NCI-H446 treated with DMSO at 0.1 percent for 48 hours (cell line): ENCODE measurements at regions not wholly inside any gene's neighbourhood (a gene's known extent, or its start where the extent isn't known, plus 50 kb on each side); places are given as distances from the start of the nearest gene placed in this dataset.

Experiments
- DNase-seq: peaks from one replicate; lab custom pipeline; 2025; lab: John Stamatoyannopoulos, UW

DNA sequence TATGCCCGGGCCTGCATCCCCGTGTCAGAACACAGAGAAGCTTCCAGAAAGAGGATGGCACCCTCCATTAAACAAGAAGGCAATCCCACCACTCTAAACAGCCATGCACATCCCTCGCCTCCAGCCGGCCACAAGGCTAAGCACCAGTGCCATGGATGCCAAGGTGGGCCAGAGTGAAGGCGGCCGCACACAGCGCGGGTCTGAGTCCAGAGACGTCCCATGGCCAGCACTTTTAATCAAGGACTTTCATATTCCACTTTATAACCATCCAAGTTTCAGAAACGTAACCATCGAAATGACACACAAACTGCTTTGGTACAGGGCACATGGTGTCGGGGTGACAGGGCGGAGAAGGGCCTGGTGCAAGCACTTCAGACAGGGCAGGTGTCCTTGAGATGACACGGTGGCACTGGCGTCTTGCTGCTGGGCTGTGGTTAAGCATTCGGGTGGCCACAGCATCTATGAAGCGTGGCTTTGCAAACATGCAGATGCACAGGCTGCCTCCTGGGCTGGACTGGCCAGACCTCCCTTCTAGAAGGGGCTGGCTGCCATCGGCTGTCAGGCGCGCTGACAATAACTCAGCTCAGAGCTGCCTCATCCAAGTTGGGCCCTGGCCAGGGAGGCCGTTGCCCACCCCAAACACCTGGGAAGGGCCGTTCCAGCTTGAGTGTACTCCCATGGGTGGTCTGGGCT, 117.2 kb downstream of the RFLNA start:
- DNase-seq, result no peak

DNA sequence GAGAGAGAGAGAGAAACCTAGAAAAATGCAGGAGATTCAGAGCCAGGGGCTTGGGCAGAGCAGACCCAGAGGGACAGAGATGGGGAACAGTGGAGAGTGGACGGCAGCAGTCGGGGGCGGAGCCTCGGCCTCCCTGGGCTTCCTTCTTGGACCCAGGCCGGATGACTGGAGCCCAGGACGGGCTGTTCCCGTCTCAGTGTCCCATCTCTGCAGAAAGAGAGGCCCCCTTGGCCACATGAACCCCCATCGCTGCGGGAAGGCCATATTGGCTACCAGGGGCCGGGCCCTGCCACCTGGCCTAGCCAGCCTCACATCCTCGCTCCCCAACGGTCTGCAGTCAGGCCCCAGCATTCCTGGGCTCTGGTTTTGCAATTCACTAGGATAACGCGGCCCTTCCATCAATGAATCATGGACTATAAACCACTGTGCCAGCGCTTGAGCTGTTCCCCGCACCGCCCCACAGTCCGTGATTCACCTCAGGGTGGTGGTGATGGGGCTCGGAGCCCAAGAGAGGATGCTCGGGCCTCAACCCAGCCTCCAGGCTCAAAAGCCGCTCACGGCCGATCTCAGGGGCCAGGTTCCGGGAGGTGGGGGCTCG, 116.5 kb downstream of the RFLNA start:
- no peak for DNase-seq

DNA sequence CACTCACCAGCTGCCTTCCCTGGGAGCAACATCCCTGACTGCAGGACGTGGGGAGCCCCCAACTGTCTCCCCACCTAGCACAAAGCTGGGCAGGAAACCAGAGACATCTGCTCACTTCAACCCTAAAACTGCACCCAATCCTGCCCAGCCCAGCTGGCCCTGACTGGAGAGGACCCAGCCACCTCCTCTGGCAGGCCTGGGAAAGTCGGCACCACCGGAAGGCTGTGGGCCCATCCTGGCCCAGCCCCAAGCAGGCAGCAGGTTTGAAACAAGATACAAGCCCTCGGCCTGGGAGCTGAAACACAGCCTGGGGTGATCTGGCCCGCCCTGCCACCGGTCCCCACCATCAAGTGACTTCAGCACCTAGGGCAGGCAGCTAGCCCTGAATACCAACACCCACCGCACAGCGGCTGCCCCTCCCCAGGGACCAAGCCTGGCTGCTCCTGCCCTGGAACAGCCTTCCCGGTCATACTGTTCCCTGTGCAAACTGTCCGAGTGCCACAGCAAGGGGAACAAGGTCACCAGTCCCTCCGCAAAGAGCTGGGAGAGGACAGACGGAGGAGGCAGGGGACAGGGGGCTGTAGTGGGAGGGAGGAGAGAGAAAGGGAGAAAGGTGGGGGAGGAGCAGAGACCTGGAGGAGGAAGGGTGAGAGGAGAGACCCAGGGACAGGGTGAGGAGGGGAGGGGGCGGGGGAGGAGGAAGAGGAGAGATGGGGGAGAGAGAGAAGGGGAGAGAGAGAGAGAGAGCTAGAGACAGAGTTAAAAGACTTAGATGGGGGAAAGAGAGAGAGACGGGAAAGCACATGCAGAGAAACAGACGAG, 115.7 kb downstream of the RFLNA start:
- peak; percentile 55 for DNase-seq

DNA sequence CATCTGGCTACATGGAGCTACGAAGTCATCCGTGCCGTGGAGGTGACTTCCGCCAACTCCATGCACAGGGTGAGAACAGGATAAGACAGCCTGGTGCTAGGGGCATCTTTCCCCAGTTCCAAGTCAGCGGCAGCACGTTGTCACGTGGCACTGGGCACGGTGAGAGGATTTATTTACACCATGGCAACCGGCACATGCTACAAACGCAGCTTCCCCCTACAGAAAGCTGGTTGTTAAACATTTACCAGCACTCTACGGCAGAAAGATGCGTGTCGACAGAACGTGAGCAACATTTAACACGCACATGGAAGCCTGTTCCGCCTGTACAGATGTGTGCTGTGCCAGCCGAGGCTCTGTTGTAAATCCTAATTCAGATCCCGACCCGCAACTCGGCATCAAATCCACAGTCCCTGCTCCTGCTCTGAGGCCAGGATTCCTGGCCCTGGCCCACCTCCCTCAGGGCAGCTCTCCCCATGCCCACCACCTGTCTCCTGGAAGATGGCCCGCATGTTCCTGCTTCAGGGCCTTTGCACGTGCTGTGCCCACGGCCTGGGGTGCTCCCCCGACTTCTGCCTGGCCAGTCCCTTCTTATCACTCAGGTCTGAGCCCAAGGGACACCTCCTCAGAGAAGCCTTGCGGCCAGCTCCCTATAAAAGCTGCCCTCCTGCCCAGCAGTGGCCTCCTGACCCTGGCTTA, 114.1 kb downstream of the RFLNA start:
- DNase-seq, result no peak

DNA sequence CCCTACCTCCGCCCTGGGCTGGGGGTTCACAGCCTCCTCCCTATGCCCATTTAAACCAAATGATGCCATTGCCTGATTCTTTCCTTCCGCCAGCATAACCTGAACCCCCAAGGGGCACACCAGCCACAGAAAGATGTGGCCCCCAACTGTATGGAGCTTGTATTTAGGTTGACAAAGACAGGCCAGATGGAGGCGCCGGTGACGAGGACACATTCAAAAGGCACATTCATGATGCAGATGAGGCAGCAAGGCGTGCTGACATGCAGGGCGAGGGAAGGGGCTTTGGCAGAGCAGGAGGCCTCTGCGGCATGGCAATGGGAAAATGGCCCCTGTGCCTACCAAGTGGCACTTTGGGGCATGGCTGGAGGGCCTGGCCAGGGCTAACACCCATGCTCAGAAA, 112.2 kb downstream of the RFLNA start:
- no peak for DNase-seq

DNA sequence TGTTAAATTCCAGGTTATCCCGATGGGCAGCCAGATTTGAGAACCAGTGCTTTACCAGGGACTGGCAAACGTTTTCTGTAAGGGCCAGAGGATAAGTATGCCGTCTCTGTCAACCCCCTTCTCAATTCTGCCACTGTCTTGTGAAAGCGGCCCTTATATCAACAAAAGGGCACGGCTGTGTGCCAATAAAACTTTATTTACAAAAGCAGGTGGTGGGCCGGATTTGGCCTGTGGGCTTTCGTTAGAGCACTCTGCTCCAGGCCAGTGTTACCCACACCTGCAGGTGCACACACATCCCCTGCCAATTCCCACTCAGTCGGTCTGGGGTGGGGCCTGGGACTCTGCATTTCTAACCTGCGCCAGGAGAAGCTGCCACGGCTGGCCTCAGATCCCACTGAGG, 111.2 kb downstream of the RFLNA start:
- DNase-seq, result no peak

DNA sequence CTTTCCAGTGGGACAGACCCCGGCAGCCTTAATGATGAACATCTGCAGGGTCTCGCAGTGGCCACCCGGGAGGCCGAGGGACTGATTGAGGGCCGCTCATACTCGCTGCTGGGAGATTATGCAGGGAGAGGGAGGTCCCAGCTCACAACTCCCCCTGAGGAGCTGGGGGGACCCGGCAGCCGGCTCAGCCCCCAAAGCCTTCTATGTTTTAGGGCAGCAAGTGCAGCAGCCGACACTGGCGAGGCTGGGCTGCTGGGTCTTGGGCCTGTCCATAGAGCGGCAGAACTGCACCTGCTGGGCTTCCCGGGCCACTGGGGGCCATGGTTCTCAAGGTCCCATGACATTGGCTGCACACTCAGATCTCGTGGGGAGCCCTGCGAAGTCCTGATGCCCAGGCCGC, 110.7 kb downstream of the RFLNA start:
- no peak for DNase-seq

DNA sequence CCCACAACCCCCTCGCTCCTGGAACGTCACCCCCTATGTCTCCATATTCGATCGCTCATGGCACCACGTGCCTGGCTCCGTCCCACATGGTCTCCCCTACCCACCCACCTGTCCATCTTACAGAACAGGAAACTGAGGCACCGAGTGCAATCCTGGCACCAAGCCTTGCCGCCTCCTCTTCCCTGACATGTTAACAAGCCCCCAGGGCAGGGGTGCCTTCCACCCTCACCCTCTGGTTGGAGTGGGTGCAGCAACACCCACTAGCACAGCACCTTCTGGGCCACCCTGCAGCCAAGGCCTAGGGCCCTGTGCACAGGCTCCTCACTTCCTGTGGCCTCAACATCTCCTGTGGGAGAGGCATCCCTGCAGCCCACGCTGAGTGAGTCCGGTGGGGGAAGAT, 110.3 kb downstream of the RFLNA start:
- no peak for DNase-seq

DNA sequence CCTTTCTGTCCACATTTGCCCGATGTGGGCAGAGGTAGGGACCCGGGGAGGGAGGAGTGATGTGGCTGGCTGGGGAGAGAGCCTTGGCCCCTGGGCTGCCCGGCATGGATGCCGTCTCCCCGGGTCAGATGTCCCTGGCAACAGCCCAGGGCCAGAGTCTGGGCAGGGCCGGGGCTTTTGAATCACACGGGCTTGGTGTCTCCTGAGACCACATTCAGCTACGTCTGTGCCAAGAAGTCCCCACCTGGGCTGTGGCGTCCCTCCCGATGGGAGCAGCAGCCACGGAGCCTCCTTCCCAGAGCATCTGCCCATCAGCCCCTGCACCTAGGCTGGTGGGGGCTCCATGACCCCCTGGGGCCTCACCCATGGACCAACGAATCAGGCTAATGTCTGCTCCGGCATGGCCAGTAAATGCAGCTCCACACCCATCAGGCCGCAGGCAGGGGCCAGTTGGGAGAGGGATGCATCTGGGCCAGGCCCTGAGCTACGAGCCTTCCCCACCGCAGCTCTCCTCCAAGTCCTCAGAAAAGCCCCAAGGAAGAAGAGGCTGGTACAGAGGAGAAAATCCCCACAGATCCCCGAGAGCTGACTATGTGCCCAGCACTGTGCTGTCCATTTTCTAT, 109.4 kb downstream of the RFLNA start:
- DNase-seq, result no peak

DNA sequence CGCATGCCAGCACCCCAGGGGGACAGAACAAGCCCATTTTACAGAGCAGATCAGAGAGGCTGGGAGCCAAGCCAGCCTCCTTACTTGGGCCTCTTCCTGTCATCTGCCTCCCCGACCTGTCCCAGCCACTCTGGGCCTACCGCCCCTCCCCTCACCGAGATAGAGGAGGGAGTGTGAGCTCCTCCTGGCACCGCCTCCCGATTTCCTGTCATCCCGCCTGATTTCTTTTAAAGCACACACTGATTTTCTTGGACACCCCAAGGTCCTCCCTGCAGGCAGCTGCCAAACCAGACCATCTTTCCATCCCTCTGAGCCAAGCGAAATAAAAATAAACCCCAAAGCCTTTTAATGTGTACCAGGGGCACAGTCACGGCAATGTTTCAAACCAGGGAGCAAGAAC, 108.4 kb downstream of the RFLNA start:
- no peak for DNase-seq

DNA sequence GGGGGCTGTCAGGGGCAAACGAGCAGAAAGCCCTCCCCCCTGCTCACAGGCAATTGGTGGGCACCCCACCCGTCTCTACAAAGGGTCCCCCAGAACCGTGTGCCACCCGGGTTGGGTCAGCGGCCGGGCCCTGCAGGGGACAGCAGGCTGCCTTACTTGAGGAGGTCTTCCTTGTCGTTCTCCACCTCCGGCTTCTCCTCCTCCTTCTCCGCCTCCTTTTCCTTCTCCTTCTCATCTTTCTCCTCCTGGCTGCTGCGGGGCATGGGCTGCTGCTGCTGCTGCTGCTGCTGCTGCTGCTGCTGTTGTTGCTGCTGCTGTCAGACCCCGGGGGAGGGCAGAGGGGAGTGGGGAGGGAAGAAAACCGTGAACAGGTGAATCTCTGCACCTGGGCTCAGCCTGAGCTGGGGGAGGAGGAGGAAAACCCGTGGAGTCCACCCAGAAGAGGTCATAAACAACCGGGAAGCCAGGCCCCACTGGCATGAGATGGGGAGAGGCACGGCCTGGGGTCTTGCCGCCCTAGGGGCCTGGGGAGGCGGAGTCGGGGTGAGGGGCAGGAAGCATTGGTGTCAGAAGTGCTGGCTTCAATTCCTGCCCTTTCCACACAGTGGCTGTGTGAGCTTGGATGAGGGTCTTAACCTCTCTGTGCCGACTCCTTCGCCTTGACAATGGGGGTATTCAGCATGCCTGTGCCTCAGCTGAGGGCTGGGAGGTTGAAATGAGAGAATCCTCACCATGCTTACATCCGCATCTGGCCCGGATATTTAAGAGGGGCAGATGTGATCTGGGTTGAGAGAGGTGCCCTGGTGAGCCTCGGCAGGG, 107.6 kb downstream of the RFLNA start:
- no peak for DNase-seq

DNA sequence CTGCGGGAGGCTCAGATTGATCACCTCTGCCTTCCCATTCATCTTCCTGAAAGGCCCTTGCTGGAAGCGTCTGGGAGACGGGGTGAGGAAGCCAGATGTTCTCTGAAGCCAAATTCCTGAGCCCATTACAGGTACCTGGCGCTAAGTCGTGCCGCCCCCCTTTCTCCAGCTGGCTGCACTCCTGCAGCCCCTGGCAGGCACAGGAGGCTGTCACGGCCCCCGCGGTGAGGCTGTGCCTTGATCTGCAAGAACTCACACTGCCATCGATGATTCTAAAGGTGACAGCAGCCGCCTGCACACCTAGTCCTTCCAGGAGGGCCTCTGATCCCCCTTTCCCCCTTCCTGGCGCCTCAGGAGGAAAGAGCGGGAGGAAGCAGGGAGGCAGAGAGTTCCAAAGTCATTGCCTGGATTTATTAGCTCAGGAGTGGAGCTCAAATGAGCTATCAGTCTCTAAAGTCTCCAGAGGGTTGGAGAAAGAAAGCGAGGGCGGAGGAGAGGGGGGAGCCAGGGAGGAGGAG, 106.9 kb downstream of the RFLNA start:
- no peak for DNase-seq

DNA sequence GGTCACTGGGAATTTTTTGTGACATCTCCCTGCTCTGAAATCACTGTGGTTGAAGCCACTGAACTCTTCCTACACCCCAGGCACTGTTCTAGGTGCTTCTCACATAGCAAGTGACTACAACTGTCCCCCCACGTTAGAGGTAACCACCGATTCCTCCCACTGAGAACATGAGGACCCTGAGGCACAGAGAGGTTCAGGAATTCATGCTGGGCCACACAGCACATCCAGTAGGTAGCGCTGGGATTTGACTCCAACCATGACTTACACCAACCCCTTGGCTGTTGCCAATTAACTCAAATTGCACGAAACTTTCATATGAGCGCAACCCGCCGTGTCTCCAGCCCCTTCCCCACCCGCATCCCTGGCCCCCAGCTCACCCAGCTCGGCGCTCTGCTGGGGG, 105.2 kb downstream of the RFLNA start:
- DNase-seq, result no peak

DNA sequence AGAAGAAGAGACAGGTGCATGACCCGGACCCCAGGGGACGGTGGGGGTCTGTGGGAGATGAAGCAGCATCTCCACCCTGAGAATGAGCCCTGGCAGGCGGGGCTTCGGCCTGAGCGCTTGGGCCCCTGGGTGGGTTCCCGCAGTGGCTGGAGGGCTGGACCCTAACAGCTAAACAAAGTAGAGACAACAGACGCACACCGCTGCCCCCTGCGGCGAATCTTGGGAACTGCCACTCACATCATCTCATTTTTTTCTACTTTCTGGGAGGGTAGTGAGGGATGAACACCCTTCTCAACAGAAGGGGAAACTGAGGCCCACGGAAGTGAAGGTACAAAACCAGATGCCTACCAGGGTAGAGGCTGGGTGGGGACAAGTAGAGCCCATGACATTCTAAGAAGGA, 104.7 kb downstream of the RFLNA start:
- DNase-seq, result no peak

DNA sequence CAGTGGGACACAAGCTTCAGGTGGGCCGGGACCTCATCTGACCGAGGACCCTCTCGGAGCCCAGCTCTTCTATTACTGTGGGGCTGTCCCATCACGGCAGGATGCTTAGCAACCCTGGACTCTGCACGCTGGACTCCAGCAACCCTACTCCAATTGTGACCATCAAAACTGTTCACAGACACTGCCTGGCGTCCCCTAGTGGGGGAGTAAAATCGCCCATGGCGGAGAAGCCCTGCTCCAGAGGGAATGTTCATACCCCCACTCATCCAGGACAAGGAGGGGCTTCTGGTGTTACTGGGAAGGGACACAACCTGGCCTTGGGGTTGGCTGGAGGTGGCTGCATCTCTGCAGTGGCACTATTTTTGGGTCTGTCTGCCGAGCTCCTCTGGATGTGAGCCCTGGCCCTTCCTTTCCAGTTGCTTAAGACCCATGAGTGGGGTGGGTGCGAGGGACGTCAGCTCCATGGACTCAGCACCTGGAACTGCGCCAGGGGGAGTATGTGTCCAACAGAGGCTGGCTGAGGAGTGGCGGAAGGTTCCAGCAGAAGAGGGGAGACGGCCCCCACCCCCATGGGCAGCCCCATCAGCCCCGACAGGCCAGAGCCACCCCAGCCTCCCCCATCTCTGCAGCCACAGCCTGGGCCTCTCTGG, 103.8 kb downstream of the RFLNA start:
- DNase-seq, result no peak

DNA sequence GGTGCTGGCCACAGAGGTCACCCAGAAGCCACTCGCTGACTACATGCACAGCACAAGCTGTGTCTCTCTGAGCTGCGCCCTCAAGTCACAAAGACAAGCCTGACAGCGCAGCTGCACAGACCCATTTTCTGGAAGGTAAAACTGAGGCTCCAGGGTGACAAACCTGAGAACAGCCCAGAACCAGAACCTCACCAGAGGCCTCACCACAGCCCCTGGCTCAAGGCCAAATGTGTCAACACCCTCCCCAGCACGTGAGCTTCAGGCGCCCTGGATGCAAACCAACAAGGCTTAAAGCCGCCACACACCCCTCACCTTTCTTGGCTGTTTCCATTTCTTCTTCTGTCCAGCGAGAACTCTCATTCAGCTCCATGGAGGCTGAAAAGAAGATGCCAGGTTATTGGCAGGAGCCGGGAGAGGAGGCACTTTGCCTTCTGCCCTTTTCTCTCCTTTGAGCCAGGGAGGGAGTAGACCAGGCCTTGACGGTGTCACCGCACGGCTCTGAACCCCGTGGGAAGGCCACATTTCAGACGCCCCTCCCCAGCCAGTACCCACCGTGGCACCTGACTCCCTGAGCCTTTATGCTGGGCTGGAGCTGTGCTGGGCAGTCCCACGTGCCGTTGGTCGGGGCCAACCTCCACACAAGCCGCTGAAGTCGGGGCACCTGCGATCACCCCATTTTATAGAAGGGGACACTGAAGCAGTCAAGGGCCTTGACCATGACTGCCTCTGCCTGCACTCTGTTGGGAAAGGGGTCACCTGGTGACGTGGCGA, 103.1 kb downstream of the RFLNA start:
- DNase-seq, result no peak

DNA sequence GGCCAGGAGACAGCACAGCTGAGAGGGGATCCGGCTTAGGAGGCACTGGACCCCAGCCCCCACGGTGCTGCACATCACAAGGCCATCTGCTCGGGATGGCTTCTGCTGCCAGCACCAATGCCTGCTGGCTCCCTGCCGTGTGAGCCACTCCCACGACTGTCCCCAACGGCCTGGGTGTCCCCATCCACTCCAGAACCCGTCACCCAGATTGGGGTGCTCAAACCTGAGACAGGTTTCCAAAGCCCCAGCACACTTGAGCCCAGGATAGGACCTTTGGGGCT, 102.4 kb downstream of the RFLNA start:
- peak; percentile 28 for DNase-seq

DNA sequence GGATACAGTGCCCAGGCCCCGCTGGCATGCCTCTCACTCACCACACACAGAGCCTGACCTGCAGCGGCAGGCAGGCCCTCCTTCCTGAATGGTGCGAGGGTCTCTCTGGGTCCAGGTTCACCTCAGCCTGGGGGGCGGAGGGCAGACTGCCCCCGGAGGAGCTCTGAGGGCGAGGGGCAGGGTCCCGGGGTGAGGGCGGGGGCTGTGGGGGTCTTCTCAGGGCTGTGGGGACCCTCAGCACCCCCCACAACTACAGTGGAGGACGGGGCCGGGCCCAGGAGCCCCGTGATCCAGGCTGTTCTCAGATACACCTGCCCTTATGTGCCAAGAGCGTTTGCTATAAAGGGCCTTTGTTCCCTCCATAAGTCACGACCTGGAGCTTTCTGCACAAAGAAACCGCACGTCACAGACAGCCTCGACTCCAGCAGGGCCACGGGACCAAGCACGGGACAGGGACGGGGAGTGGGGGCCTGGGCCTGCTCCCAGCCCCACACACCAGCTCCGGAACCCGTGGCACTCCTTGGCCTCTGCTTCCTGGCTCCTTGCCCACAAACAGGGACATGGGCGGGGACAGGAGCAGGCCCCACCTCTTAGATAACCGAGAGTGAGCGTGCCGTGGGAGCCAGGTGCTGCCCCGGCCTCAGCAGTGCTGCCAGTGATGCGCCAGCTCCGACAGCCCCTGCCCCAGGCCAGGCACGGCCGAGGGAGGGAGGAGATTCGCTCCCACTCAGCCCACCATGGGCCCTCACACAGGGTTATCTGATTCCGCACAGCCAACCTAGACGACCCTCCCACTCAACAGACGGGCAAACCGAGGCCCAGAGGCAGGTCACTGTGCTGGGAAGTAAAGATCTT, 101.9 kb downstream of the RFLNA start:
- no peak for DNase-seq

DNA sequence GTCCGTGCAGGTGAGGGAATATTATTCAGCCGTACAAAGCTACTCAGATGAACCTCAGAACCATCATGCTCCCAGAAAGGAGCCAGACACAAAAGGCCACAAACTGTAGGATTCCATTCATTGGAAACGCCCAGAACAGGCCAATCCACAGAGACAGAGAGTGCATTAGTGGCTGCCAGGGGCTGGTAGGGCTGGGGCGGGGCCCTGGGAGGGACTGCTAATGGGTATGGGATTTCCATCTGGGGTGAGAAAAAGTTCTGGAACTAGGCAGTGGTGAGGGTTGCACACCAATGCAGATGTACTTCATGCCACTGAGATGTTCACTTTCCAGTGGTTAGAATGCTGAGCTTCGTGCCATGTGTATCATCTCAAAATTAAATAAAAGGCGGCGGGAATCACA, 101.1 kb downstream of the RFLNA start:
- no peak for DNase-seq
